ENCODE measurements at regions not wholly inside any gene's neighbourhood (a gene's known extent, or its start where the extent isn't known, plus 50 kb on each side); places are given as distances from the start of the nearest gene placed in this dataset.

- no peak overlapping the region for H3K4me3 ChIP-seq (ENCODE audit: low read length in 2 of 2)
- no peak overlapping the region for H2BK5ac ChIP-seq (ENCODE audit: low read length)
- H3K4me1 ChIP-seq (ENCODE audit: control insufficient read depth in 2 of 2, insufficient read depth in 1 of 2, low read depth in 1 of 2, low read length in 2 of 2) = peaks cover 0 to 4% of the 10 kb centered on the region in 2 donors
- no peaks in the 10 kb centered on the region for H3K36me3 ChIP-seq (replicated peaks in 1 of 2; ENCODE audit: control insufficient read depth in 2 of 2, insufficient read depth in 2 of 2, low read length in 2 of 2)
- no peak overlapping the region for H3K9ac ChIP-seq (ENCODE audit: low read depth, low read length, poor library complexity)
- H4K8ac ChIP-seq (ENCODE audit: low read depth, low read length) = no peak overlapping the region
- H3K18ac ChIP-seq (ENCODE audit: low read length) = no peak overlapping the region
- H3K23ac ChIP-seq (ENCODE audit: low read depth, low read length, poor library complexity) = no peak overlapping the region
- H3K4me2 ChIP-seq (ENCODE audit: insufficient read depth, low read length, poor library complexity, severe bottlenecking) = no peak overlapping the region
- H2AK5ac ChIP-seq (ENCODE audit: low read depth, low read length) = no peak overlapping the region
- no peaks in the 10 kb centered on the region for H3K9me3 ChIP-seq (replicated peaks in 1 of 2; ENCODE audit: control insufficient read depth in 2 of 2, insufficient read depth in 1 of 2, low read depth in 1 of 2, low read length in 2 of 2)
- no peak overlapping the region for H3K27ac ChIP-seq (replicated peaks; ENCODE audit: low read length)
- no peak overlapping the region for H3K14ac ChIP-seq (ENCODE audit: low read length)
- no peak overlapping the region for H2BK120ac ChIP-seq (ENCODE audit: low read depth, low read length)
- H2AFZ ChIP-seq (ENCODE audit: low read length) = no peak overlapping the region
- no CpG with 5 or more reads among the region's 1 CpG for WGBS, 2 donors (ENCODE audit: extremely low coverage in 2 of 2, insufficient read length in 2 of 2, insufficient replicate concordance in 1 of 2)
- no peak for DNase-seq (ENCODE audit: low spot score)
- H2BK15ac ChIP-seq (ENCODE audit: low read length) = no peak overlapping the region
- H3K27me3 ChIP-seq (ENCODE audit: control insufficient read depth in 3 of 3, insufficient read depth in 3 of 3, low read depth in 1 of 3, low read length in 3 of 3) = no peaks in the 10 kb centered on the region
- no peak overlapping the region for H2BK12ac ChIP-seq (ENCODE audit: low read length)
- H4K91ac ChIP-seq (ENCODE audit: low read depth, low read length, poor library complexity) = no peak overlapping the region
- H3K79me1 ChIP-seq (ENCODE audit: low read depth, low read length) = no peaks in the 10 kb centered on the region
- no peak overlapping the region for H3K4ac ChIP-seq (ENCODE audit: low read length)
Observed at GRCh38 chr12:126112849-126113248, 1047.6 kb downstream of the AACS start.

- WGBS, 2 donors (ENCODE audit: extremely low coverage in 2 of 2, insufficient read length in 2 of 2, insufficient replicate concordance in 1 of 2) = no CpG with 5 or more reads among the region's 5 CpGs
- H3K4me2 ChIP-seq (ENCODE audit: insufficient read depth, low read length, poor library complexity, severe bottlenecking) = no peak overlapping the region
- H3K79me1 ChIP-seq (ENCODE audit: low read depth, low read length) = no peaks in the 10 kb centered on the region
- DNase-seq (ENCODE audit: low spot score) = no peak
- H3K14ac ChIP-seq (ENCODE audit: low read length) = no peak overlapping the region
- H2BK15ac ChIP-seq (ENCODE audit: low read length) = no peak overlapping the region
- no peak overlapping the region for H2BK12ac ChIP-seq (ENCODE audit: low read length)
- no peak overlapping the region for H2BK5ac ChIP-seq (ENCODE audit: low read length)
- no peak overlapping the region for H2AK5ac ChIP-seq (ENCODE audit: low read depth, low read length)
- no peak overlapping the region for H3K27ac ChIP-seq (replicated peaks; ENCODE audit: low read length)
- no peak overlapping the region for H4K91ac ChIP-seq (ENCODE audit: low read depth, low read length, poor library complexity)
- no peak overlapping the region for H3K9ac ChIP-seq (ENCODE audit: low read depth, low read length, poor library complexity)
- H3K23ac ChIP-seq (ENCODE audit: low read depth, low read length, poor library complexity) = no peak overlapping the region
- H2BK120ac ChIP-seq (ENCODE audit: low read depth, low read length) = no peak overlapping the region
- H3K36me3 ChIP-seq (replicated peaks in 1 of 2; ENCODE audit: control insufficient read depth in 2 of 2, insufficient read depth in 2 of 2, low read length in 2 of 2) = no peaks in the 10 kb centered on the region
- no peak overlapping the region for H3K18ac ChIP-seq (ENCODE audit: low read length)
- no peak overlapping the region for H3K4ac ChIP-seq (ENCODE audit: low read length)
- H3K4me3 ChIP-seq (ENCODE audit: low read length in 2 of 2) = no peak overlapping the region
- no peaks in the 10 kb centered on the region for H3K9me3 ChIP-seq (replicated peaks in 1 of 2; ENCODE audit: control insufficient read depth in 2 of 2, insufficient read depth in 1 of 2, low read depth in 1 of 2, low read length in 2 of 2)
- H2AFZ ChIP-seq (ENCODE audit: low read length) = no peak overlapping the region
- no peaks in the 10 kb centered on the region for H3K27me3 ChIP-seq (ENCODE audit: control insufficient read depth in 3 of 3, insufficient read depth in 3 of 3, low read depth in 1 of 3, low read length in 3 of 3)
- H3K4me1 ChIP-seq (ENCODE audit: control insufficient read depth in 2 of 2, insufficient read depth in 1 of 2, low read depth in 1 of 2, low read length in 2 of 2) = peaks cover 0 to 1% of the 10 kb centered on the region in 2 donors
- no peak overlapping the region for H4K8ac ChIP-seq (ENCODE audit: low read depth, low read length)
Observed at GRCh38 chr12:126114441-126114840, 1049.2 kb downstream of the AACS start.

- DNase-seq (ENCODE audit: low spot score) = no peak
- H3K4me1 ChIP-seq (ENCODE audit: control insufficient read depth in 2 of 2, insufficient read depth in 1 of 2, low read depth in 1 of 2, low read length in 2 of 2) = peaks cover 0 to 1% of the 10 kb centered on the region in 2 donors
- no peak overlapping the region for H3K18ac ChIP-seq (ENCODE audit: low read length)
- H2BK12ac ChIP-seq (ENCODE audit: low read length) = no peak overlapping the region
- H3K36me3 ChIP-seq (replicated peaks in 1 of 2; ENCODE audit: control insufficient read depth in 2 of 2, insufficient read depth in 2 of 2, low read length in 2 of 2) = no peaks in the 10 kb centered on the region
- H3K4me2 ChIP-seq (ENCODE audit: insufficient read depth, low read length, poor library complexity, severe bottlenecking) = no peak overlapping the region
- H2BK120ac ChIP-seq (ENCODE audit: low read depth, low read length) = no peak overlapping the region
- no peak overlapping the region for H3K27ac ChIP-seq (replicated peaks; ENCODE audit: low read length)
- no peak overlapping the region for H2AK5ac ChIP-seq (ENCODE audit: low read depth, low read length)
- H3K79me1 ChIP-seq (ENCODE audit: low read depth, low read length) = no peaks in the 10 kb centered on the region
- WGBS, 2 donors (ENCODE audit: extremely low coverage in 2 of 2, insufficient read length in 2 of 2, insufficient replicate concordance in 1 of 2) = no CpG with 5 or more reads among the region's 3 CpGs
- H2AFZ ChIP-seq (ENCODE audit: low read length) = no peak overlapping the region
- H3K9me3 ChIP-seq (replicated peaks in 1 of 2; ENCODE audit: control insufficient read depth in 2 of 2, insufficient read depth in 1 of 2, low read depth in 1 of 2, low read length in 2 of 2) = no peaks in the 10 kb centered on the region
- no peak overlapping the region for H4K91ac ChIP-seq (ENCODE audit: low read depth, low read length, poor library complexity)
- H2BK5ac ChIP-seq (ENCODE audit: low read length) = no peak overlapping the region
- H3K4ac ChIP-seq (ENCODE audit: low read length) = no peak overlapping the region
- H3K14ac ChIP-seq (ENCODE audit: low read length) = no peak overlapping the region
- H3K27me3 ChIP-seq (ENCODE audit: control insufficient read depth in 3 of 3, insufficient read depth in 3 of 3, low read depth in 1 of 3, low read length in 3 of 3) = no peaks in the 10 kb centered on the region
- no peak overlapping the region for H3K23ac ChIP-seq (ENCODE audit: low read depth, low read length, poor library complexity)
- no peak overlapping the region for H3K4me3 ChIP-seq (ENCODE audit: low read length in 2 of 2)
- H4K8ac ChIP-seq (ENCODE audit: low read depth, low read length) = no peak overlapping the region
- H3K9ac ChIP-seq (ENCODE audit: low read depth, low read length, poor library complexity) = no peak overlapping the region
- H2BK15ac ChIP-seq (ENCODE audit: low read length) = no peak overlapping the region
Observed at GRCh38 chr12:126117502-126117901, 1052.3 kb downstream of the AACS start.

- no peak overlapping the region for H2BK12ac ChIP-seq (ENCODE audit: low read length)
- no peak overlapping the region for H3K27ac ChIP-seq (replicated peaks; ENCODE audit: low read length)
- H3K4me2 ChIP-seq (ENCODE audit: insufficient read depth, low read length, poor library complexity, severe bottlenecking) = no peak overlapping the region
- no peak overlapping the region for H2AFZ ChIP-seq (ENCODE audit: low read length)
- no peaks in the 10 kb centered on the region for H3K4me1 ChIP-seq (ENCODE audit: control insufficient read depth in 2 of 2, insufficient read depth in 1 of 2, low read depth in 1 of 2, low read length in 2 of 2)
- H3K27me3 ChIP-seq (ENCODE audit: control insufficient read depth in 3 of 3, insufficient read depth in 3 of 3, low read depth in 1 of 3, low read length in 3 of 3) = peaks cover 0 to 6% (median 0%) of the 10 kb centered on the region in 3 experiments
- no peak overlapping the region for H3K23ac ChIP-seq (ENCODE audit: low read depth, low read length, poor library complexity)
- H4K91ac ChIP-seq (ENCODE audit: low read depth, low read length, poor library complexity) = no peak overlapping the region
- no peak overlapping the region for H2BK120ac ChIP-seq (ENCODE audit: low read depth, low read length)
- H3K79me1 ChIP-seq (ENCODE audit: low read depth, low read length) = no peaks in the 10 kb centered on the region
- no peak overlapping the region for H3K18ac ChIP-seq (ENCODE audit: low read length)
- H3K9ac ChIP-seq (ENCODE audit: low read depth, low read length, poor library complexity) = no peak overlapping the region
- no peak overlapping the region for H2BK5ac ChIP-seq (ENCODE audit: low read length)
- H2AK5ac ChIP-seq (ENCODE audit: low read depth, low read length) = no peak overlapping the region
- H3K36me3 ChIP-seq (replicated peaks in 1 of 2; ENCODE audit: control insufficient read depth in 2 of 2, insufficient read depth in 2 of 2, low read length in 2 of 2) = no peaks in the 10 kb centered on the region
- no peak for DNase-seq (ENCODE audit: low spot score)
- H3K4me3 ChIP-seq (ENCODE audit: low read length in 2 of 2) = no peak overlapping the region
- peaks cover 0 to 17% of the 10 kb centered on the region in 2 donors for H3K9me3 ChIP-seq (replicated peaks in 1 of 2; ENCODE audit: control insufficient read depth in 2 of 2, insufficient read depth in 1 of 2, low read depth in 1 of 2, low read length in 2 of 2)
- no peak overlapping the region for H2BK15ac ChIP-seq (ENCODE audit: low read length)
- H3K4ac ChIP-seq (ENCODE audit: low read length) = no peak overlapping the region
- H3K14ac ChIP-seq (ENCODE audit: low read length) = no peak overlapping the region
- H4K8ac ChIP-seq (ENCODE audit: low read depth, low read length) = no peak overlapping the region
- WGBS, 2 donors (ENCODE audit: extremely low coverage in 2 of 2, insufficient read length in 2 of 2, insufficient replicate concordance in 1 of 2) = no CpG with 5 or more reads among the region's 5 CpGs
Observed at GRCh38 chr12:126139355-126139754, 1074.1 kb downstream of the AACS start.
